ENCODE measurements at regions not wholly inside any gene's neighbourhood (a gene's known extent, or its start where the extent isn't known, plus 50 kb on each side); places are given as distances from the start of the nearest gene placed in this dataset.

GRCh38 chr13:40074338-40074737 is 418.9 kb downstream of the COG6 start:
- DNase-seq (ENCODE audit: low read depth in 3 of 3) = no peak

GRCh38 chr13:40075281-40075680 is 419.8 kb downstream of the COG6 start:
- DNase-seq (ENCODE audit: low read depth in 3 of 3) = no peak

GRCh38 chr13:40076765-40077362 is 421.4 kb downstream of the COG6 start:
- DNase-seq (ENCODE audit: low read depth in 3 of 3) = no peak

GRCh38 chr13:40077396-40078027 is 422.1 kb downstream of the COG6 start:
- no peak for DNase-seq (ENCODE audit: low read depth in 3 of 3)

GRCh38 chr13:40079721-40080120 is 424.3 kb downstream of the COG6 start:
- DNase-seq (ENCODE audit: low read depth in 3 of 3) = no peak

GRCh38 chr13:40080676-40081075 is 425.2 kb downstream of the COG6 start:
- no peak for DNase-seq (ENCODE audit: low read depth in 3 of 3)

- no peak for DNase-seq (ENCODE audit: low read depth in 3 of 3)
Observed at GRCh38 chr13:40082639-40083038, 427.2 kb downstream of the COG6 start.

GRCh38 chr13:40083841-40084240 is 428.4 kb downstream of the COG6 start:
- DNase-seq (ENCODE audit: low read depth in 3 of 3) = no peak

GRCh38 chr13:40084934-40085333 is 429.5 kb downstream of the COG6 start:
- DNase-seq (ENCODE audit: low read depth in 3 of 3) = no peak

- no peak for DNase-seq (ENCODE audit: low read depth in 3 of 3)
Observed at GRCh38 chr13:40087091-40088002, 431.9 kb downstream of the COG6 start.

- DNase-seq (ENCODE audit: low read depth in 3 of 3) = no peak
Observed at GRCh38 chr13:40094056-40094455, 438.6 kb downstream of the COG6 start.

GRCh38 chr13:40095695-40096356 is 440.4 kb downstream of the COG6 start:
- no peak for DNase-seq (ENCODE audit: low read depth in 3 of 3)

- DNase-seq (ENCODE audit: low read depth in 3 of 3) = peak in 2 of 3 experiments; percentile 18 to 33
Observed at GRCh38 chr13:40096357-40096901, 441.0 kb downstream of the COG6 start.

- no peak for DNase-seq (ENCODE audit: low read depth in 3 of 3)
Observed at GRCh38 chr13:40098246-40098645, 442.8 kb downstream of the COG6 start.

- DNase-seq (ENCODE audit: low read depth in 3 of 3) = no peak
Observed at GRCh38 chr13:40101708-40102359, 446.4 kb downstream of the COG6 start.

- no peak for DNase-seq (ENCODE audit: low read depth in 3 of 3)
Observed at GRCh38 chr13:40102360-40102727, 446.9 kb downstream of the COG6 start.

- peak; percentile 72 to 79 (median 76) for DNase-seq (ENCODE audit: low read depth in 3 of 3)
Observed at GRCh38 chr13:40102854-40103253, 447.4 kb downstream of the COG6 start.

- DNase-seq (ENCODE audit: low read depth in 3 of 3) = no peak
Observed at GRCh38 chr13:40103864-40104263, 448.4 kb downstream of the COG6 start.

- DNase-seq (ENCODE audit: low read depth in 3 of 3) = no peak
Observed at GRCh38 chr13:40105231-40105630, 449.8 kb downstream of the COG6 start.

GRCh38 chr13:40109351-40109844 is 453.9 kb downstream of the COG6 start:
- no peak for DNase-seq (ENCODE audit: low read depth in 3 of 3)

GRCh38 chr13:40113643-40114304 is 458.3 kb downstream of the COG6 start:
- no peak for DNase-seq (ENCODE audit: low read depth in 3 of 3)
